ENCODE measurements at regions not wholly inside any gene's neighbourhood (a gene's known extent, or its start where the extent isn't known, plus 50 kb on each side); places are given as distances from the start of the nearest gene placed in this dataset.

- TF ChIP-seq GATA1 (IDR thresholded peaks at IDR 0.05; ENCODE audit: low read depth, low read length) (no peak), POLR2A (IDR thresholded peaks at IDR 0.05; ENCODE audit: low read length) (no peak)
- DNase-seq: no peak
Measured at GRCh38 chr16:73793260-73793659, 503.4 kb upstream of the PSMD7 start.

- DNase-seq: no peak
- TF ChIP-seq POLR2A (IDR thresholded peaks at IDR 0.05; ENCODE audit: low read length): no peak
- TF ChIP-seq GATA1 (IDR thresholded peaks at IDR 0.05; ENCODE audit: low read depth, low read length): no peak
Measured at GRCh38 chr16:73792199-73793020, 504.2 kb upstream of the PSMD7 start.

GRCh38 chr16:73781297-73781696 is 515.3 kb upstream of the PSMD7 start:
- DNase-seq: no peak
- TF ChIP-seq GATA1 (IDR thresholded peaks at IDR 0.05; ENCODE audit: low read depth, low read length) (no peak), POLR2A (IDR thresholded peaks at IDR 0.05; ENCODE audit: low read length) (no peak)

- no peak for DNase-seq
- no peak for TF ChIP-seq GATA1 (IDR thresholded peaks at IDR 0.05; ENCODE audit: low read depth, low read length)
- TF ChIP-seq POLR2A (IDR thresholded peaks at IDR 0.05; ENCODE audit: low read length): no peak
Measured at GRCh38 chr16:73778887-73779286, 517.7 kb upstream of the PSMD7 start.

GRCh38 chr16:73775841-73776388 is 520.7 kb upstream of the PSMD7 start:
- DNase-seq: no peak

GRCh38 chr16:73771196-73772064 is 525.2 kb upstream of the PSMD7 start:
- no peak for DNase-seq
- TF ChIP-seq GATA1 (IDR thresholded peaks at IDR 0.05; ENCODE audit: low read depth, low read length): no peak
- no peak for TF ChIP-seq POLR2A (IDR thresholded peaks at IDR 0.05; ENCODE audit: low read length)

More at GRCh38 chr16:73775841-73776388, 520.7 kb upstream of the PSMD7 start:
- no peak for TF ChIP-seq POLR2A (IDR thresholded peaks at IDR 0.05; ENCODE audit: low read length)
- TF ChIP-seq GATA1 (IDR thresholded peaks at IDR 0.05; ENCODE audit: low read depth, low read length): no peak

GRCh38 chr16:73768786-73769203 is 527.8 kb upstream of the PSMD7 start:
- TF ChIP-seq POLR2A (IDR thresholded peaks at IDR 0.05; ENCODE audit: low read length): no peak
- no peak for TF ChIP-seq GATA1 (IDR thresholded peaks at IDR 0.05; ENCODE audit: low read depth, low read length)
- DNase-seq: no peak

GRCh38 chr16:73764321-73764720 is 532.3 kb upstream of the PSMD7 start:
- TF ChIP-seq GATA1 (IDR thresholded peaks at IDR 0.05; ENCODE audit: low read depth, low read length) (no peak), POLR2A (IDR thresholded peaks at IDR 0.05; ENCODE audit: low read length) (no peak)
- no peak for DNase-seq

- TF ChIP-seq POLR2A (IDR thresholded peaks at IDR 0.05; ENCODE audit: low read length) (no peak), GATA1 (IDR thresholded peaks at IDR 0.05; ENCODE audit: low read depth, low read length) (no peak)
- no peak for DNase-seq
Measured at GRCh38 chr16:73756289-73757178, 540.1 kb upstream of the PSMD7 start.

GRCh38 chr16:73753931-73754330 is 542.7 kb upstream of the PSMD7 start:
- TF ChIP-seq GATA1 (IDR thresholded peaks at IDR 0.05; ENCODE audit: low read depth, low read length) (no peak), POLR2A (IDR thresholded peaks at IDR 0.05; ENCODE audit: low read length) (no peak)
- DNase-seq: no peak

- TF ChIP-seq POLR2A (IDR thresholded peaks at IDR 0.05; ENCODE audit: low read length): no peak
- no peak for TF ChIP-seq GATA1 (IDR thresholded peaks at IDR 0.05; ENCODE audit: low read depth, low read length)
- DNase-seq: no peak
Measured at GRCh38 chr16:73750639-73751038, 546.0 kb upstream of the PSMD7 start.

GRCh38 chr16:73747328-73747727 is 549.3 kb upstream of the PSMD7 start:
- TF ChIP-seq POLR2A (IDR thresholded peaks at IDR 0.05; ENCODE audit: low read length): no peak
- no peak for DNase-seq

GRCh38 chr16:73746554-73746953 is 550.1 kb upstream of the PSMD7 start:
- no peak for DNase-seq
- TF ChIP-seq POLR2A (IDR thresholded peaks at IDR 0.05; ENCODE audit: low read length) (no peak), GATA1 (IDR thresholded peaks at IDR 0.05; ENCODE audit: low read depth, low read length) (no peak)
